Cardiac fibroblast (primary cell): ENCODE measurements at regions not wholly inside any gene's neighbourhood (a gene's known extent, or its start where the extent isn't known, plus 50 kb on each side); places are given as distances from the start of the nearest gene placed in this dataset.

ENCODE experiments used
- DNase-seq, 2 donors: peaks; one replicate each; pipeline versions ENCODE4 v3.0.0 to v3.0.0-alpha.2; 2010; ENCODE audit warnings: low read depth in 2 of 2
- H3K4me3 ChIP-seq, 2 donors: replicated peaks in 1 of 2; 1 replicate in 1 of 2; 2 replicates in 1 of 2; pipeline ENCODE4 v1.5.1; 2011; ENCODE audit warnings: low read depth in 2 of 2, low read length in 2 of 2, mild to moderate bottlenecking in 2 of 2, moderate library complexity in 1 of 2
- TF ChIP-seq, protein P1 (sequence below): IDR thresholded peaks from one replicate; pipeline ENCODE4 v1.5.1; 2011; ENCODE audit warnings: low read depth, mild to moderate bottlenecking, low read length, inconsistent platforms

DNA sequence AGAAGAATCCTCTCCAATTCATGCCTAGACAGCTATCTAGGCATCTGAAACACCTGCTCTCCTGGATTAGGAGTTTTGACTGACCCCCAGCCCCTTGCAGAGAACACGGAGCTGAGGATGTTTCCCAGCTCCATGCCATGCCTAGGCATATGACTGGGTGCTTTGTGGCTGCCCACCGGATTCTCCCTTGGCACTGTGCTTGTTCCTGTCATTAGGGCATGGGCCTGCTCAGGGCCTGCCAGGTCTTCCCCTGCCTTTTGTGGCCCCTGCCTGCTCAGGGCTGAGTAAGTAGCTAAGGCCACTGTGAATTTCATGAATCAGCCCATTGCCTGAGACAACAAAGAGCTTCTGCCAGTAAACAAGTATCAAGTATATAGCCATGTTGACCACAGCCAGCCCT lies 867.4 kb downstream of the TECRL start:
- TF ChIP-seq, protein P1, sequence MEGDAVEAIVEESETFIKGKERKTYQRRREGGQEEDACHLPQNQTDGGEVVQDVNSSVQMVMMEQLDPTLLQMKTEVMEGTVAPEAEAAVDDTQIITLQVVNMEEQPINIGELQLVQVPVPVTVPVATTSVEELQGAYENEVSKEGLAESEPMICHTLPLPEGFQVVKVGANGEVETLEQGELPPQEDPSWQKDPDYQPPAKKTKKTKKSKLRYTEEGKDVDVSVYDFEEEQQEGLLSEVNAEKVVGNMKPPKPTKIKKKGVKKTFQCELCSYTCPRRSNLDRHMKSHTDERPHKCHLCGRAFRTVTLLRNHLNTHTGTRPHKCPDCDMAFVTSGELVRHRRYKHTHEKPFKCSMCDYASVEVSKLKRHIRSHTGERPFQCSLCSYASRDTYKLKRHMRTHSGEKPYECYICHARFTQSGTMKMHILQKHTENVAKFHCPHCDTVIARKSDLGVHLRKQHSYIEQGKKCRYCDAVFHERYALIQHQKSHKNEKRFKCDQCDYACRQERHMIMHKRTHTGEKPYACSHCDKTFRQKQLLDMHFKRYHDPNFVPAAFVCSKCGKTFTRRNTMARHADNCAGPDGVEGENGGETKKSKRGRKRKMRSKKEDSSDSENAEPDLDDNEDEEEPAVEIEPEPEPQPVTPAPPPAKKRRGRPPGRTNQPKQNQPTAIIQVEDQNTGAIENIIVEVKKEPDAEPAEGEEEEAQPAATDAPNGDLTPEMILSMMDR: no peak

DNA sequence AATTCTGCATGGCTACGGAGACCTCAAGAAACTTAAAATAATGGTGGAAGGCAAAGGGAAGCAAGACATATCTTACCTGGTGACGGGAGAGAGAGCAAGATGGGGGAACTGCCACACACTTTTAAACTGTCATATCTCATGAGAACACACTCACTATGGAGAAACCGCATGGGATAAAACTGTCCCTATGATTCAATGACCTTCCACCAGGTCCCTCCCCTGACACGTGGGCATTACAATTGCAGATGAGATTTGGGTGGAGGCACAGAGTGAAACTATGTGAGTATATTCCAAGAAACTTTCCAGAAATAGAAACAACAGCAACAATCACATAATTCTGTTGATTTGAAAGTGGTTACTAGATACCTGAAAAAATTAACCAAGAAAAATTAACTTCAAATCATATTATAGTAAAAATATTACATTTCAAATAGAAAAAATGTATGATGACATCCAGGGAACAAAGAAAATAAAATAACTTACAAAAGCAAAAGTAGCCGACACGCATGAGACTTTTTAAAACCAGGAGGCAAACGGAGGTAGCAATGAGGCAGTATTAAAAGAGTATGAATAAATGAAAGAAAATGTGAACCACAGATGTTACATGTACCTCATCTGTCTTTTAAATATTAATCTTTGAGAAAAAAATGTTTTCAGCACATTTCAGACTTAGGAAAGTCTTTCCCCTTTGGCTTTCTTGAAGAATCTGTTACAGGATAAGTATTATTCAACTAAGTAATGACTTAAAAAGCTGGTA lies 879.5 kb downstream of the TECRL start:
- TF ChIP-seq, protein P1: no peak
- H3K4me3 ChIP-seq: no peak overlapping the region
- DNase-seq: no peak

More for the DNA sequence above, 867.4 kb downstream of the TECRL start:
- no peak for DNase-seq
- no peak overlapping the region for H3K4me3 ChIP-seq

DNA sequence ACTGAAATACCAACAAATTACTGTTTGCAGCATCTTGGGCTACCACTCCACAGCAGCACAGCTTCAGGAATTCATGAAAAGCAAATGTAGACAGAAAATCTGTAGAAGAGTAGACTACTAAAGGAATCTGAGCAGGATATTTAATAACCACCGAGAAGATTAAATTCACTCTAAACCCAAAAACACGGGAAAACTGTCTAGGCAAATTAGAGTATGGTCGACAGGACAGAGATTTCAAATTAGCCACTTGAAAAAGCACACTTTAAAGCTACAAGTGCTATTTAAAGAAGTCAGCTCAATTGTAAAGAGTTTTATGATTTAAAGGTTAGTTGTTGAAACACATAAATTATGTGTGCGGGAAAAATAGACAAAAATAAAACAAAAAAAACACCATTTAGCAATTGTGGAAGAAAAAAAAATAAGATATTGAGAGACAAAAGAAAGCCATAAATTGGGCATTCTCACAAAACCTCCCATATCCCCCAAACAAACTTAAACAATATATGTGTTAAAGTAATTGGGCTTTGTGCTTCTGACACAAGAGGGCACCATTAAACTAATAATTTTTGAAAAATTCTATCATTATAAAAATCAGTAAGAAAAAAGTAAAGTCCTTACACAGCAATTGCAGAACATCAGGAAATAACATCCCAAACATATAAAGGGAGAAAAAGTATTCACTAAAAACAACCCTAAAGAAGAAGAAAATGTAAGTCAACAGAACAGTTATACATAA lies 880.8 kb downstream of the TECRL start:
- TF ChIP-seq, protein P1: no peak
- H3K4me3 ChIP-seq: no peak overlapping the region
- DNase-seq: peak; percentile 2 to 3

DNA sequence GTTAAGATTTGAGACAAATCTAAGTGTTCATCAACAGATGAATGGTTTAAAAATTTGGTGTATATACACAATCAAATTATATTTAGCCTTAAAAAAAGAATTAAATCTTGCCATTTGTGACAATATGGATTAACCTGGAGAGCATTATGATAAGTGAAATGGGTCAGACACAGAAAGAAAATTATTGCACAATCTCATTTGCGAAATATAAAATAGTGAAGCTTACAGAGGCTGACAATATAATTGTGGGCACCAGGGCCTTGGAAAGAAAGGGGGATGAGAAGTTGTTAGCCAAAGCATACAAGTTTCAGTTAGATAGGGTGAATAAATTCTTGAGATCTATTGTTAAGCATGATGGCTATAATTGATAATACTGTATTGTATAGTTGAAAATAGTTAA lies 883.0 kb downstream of the TECRL start:
- TF ChIP-seq, protein P1: no peak
- no peak for DNase-seq
- H3K4me3 ChIP-seq: no peak overlapping the region

DNA sequence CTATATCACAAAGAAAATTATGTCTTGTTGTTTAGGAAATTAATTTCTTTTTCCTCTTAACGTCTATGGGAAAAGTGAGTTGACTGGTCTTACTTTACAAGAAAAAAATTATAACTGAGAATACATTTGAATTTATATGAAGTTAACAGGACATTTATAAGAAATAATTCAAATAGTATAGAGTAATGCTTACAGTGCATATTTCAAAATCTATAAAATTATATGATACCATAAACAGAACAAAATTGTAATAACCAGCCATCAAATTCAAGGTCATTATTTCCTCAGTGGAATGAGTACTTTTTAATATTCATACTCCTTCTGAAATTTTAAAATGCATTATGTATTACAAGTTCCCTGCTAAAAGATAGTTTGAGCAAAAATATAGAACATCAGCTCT lies 884.5 kb downstream of the TECRL start:
- TF ChIP-seq, protein P1: no peak
- DNase-seq: no peak
- no peak overlapping the region for H3K4me3 ChIP-seq

DNA sequence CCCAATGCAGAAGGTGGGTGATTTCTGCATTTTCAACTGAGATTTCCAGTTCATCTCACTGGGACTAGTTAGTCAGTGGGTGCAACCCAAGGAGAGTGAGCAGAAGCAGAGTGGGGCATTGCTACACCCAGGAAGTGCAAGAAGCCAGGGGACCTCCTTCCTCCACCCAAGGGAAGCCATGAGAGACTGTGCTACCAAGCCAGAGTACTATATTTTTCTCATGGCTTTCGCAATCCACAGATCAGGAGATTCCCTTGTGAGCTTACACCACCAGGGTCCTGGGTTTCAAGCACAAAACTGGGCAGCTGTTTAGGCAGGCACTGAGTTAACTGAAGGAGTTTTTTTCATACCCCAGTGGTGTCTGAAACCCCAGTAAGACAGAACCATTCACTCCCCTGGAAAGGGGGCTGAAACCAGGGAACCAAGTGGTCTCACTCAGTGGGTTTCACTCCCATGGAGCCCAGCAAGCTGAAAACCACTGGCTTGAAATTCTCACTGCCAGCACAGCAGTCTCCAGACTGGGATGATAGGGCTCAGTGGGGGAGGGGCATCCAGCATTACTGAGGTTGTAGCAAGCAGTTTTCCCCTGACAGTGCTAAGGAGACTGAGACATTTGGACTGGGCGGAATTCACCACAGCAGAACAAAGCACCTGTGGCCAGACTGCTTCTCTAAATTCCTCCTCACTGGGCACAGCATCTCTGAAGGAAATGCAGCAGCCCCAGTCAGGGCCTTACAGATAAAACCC lies 903.4 kb downstream of the TECRL start:
- no peak for DNase-seq
- no peak overlapping the region for H3K4me3 ChIP-seq
- TF ChIP-seq, protein P1: no peak
